Upper lobe of left lung (tissue), 6 donors: ENCODE measurements at regions not wholly inside any gene's neighbourhood (a gene's known extent, or its start where the extent isn't known, plus 50 kb on each side); places are given as distances from the start of the nearest gene placed in this dataset.

Experiments
- ATAC-seq, 2 donors: fragments of 200-7000 bp; cut with Tn5 transposase; one replicate each; pipeline ENCODE4 v1.9.1; 2022; ENCODE audit warnings: mild to moderate bottlenecking in 2 of 2, moderate library complexity in 2 of 2; ENCODE audit not compliant: low FRiP score in 2 of 2
- DNase-seq, 2 donors: peaks; one replicate each; pipeline ENCODE4 v3.0.0-alpha.2; 2019 to 2020
- H3K27ac ChIP-seq, 4 donors: fragments of 200-600 bp; sonication (generic); one replicate each; pipeline ENCODE4 v1.5.1; 2016 to 2019
- H3K27me3 ChIP-seq, 4 donors: fragments of 200-600 bp; sonication (generic); one replicate each; pipeline ENCODE4 v1.5.1; 2017 to 2019
- H3K36me3 ChIP-seq, 4 donors: fragments of 200-600 bp; sonication (generic); one replicate each; pipeline ENCODE4 v1.5.1; 2016 to 2019
- H3K4me1 ChIP-seq, 4 donors: fragments of 200-600 bp; sonication (generic); one replicate each; pipeline ENCODE4 v1.5.1; 2018 to 2019
- H3K4me3 ChIP-seq, 4 donors: fragments of 200-600 bp; sonication (generic); one replicate each; pipeline ENCODE4 v1.5.1; 2017 to 2019; ENCODE audit warnings: mild to moderate bottlenecking in 2 of 4, moderate library complexity in 1 of 4
- H3K9me3 ChIP-seq, 4 donors: fragments of 200-600 bp; sonication (generic); one replicate each; pipeline ENCODE4 v1.5.1; 2018 to 2019
- CTCF ChIP-seq, 6 experiments: fragments of 450-650 bp in 4 of 6; fragments of 200-600 bp in 2 of 6; sonication (generic) in 2 of 6; IDR thresholded peaks; one replicate each; pipeline ENCODE4 v1.5.1; 2016 to 2019; ENCODE audit warnings: antibody characterized with exemption in 6 of 6
- EP300 ChIP-seq, 4 donors: sonication (generic); formaldehyde crosslinking; IDR thresholded peaks; one replicate each; pipeline ENCODE4 v1.5.1; 2017; ENCODE audit warnings: antibody characterized with exemption in 4 of 4, control low read depth in 2 of 4
- POLR2A ChIP-seq, 4 donors: fragments of 450-650 bp; IDR thresholded peaks; one replicate each; pipeline ENCODE4 v1.5.1; 2016 to 2017; ENCODE audit warnings: antibody characterized with exemption in 4 of 4, mild to moderate bottlenecking in 2 of 4
- POLR2AphosphoS5 ChIP-seq, 2 donors: sonication (generic); formaldehyde crosslinking; IDR thresholded peaks; one replicate each; pipeline ENCODE4 v1.5.1; 2017; ENCODE audit warnings: antibody characterized with exemption in 2 of 2
- whole genome bisulfite sequencing, 2 donors: methylation state at CpG; one replicate each; pipeline ENCODE4 v1.1.5; 2017 to 2018; 5-methylcytosine and 5-hydroxymethylcytosine counted together
- donor health status: DM: no; HTN: no; CAD: no; lungs with moderate emphysema.
- donor health status: DM: no; HTN: yes; CAD: no; lungs with severe emphysema.

- Histone ChIP-seq H3K4me1 (no peaks in the 10 kb centered on the region), H3K4me3 (no peak overlapping the region), H3K9me3 (no peaks in the 10 kb centered on the region), H3K27me3 (no peaks in the 10 kb centered on the region), H3K36me3 (no peaks in the 10 kb centered on the region), H3K27ac (no peak overlapping the region)
- TF ChIP-seq EP300 (IDR thresholded peaks at IDR 0.05) (no peak), POLR2A (IDR thresholded peaks at IDR 0.05) (no peak), POLR2AphosphoS5 (IDR thresholded peaks at IDR 0.05) (no peak), CTCF (IDR thresholded peaks at IDR 0.05) (no peak)
- DNase-seq, result no peak
- 46 to 50% methylated on average over 4 of the region's 4 CpGs for WGBS, 2 donors
- peak; percentile 17 to 40 for ATAC-seq
Observed at GRCh38 chr13:105969761-105970160, 565.7 kb downstream of the EFNB2 start.

- H3K4me3 ChIP-seq, result no peak overlapping the region
- no peaks in the 10 kb centered on the region for H3K36me3 ChIP-seq
- ATAC-seq, result no peak
- H3K27ac ChIP-seq, result no peak overlapping the region
- DNase-seq, result no peak
- 76 to 83% methylated on average over 7 of the region's 7 CpGs for WGBS, 2 donors
- H3K9me3 ChIP-seq, result no peaks in the 10 kb centered on the region
- H3K4me1 ChIP-seq, result no peaks in the 10 kb centered on the region
- TF ChIP-seq CTCF (IDR thresholded peaks at IDR 0.05) (no peak), POLR2AphosphoS5 (IDR thresholded peaks at IDR 0.05) (no peak), EP300 (IDR thresholded peaks at IDR 0.05) (no peak), POLR2A (IDR thresholded peaks at IDR 0.05) (no peak)
- no peaks in the 10 kb centered on the region for H3K27me3 ChIP-seq
Observed at GRCh38 chr13:105965910-105966309, 569.6 kb downstream of the EFNB2 start.

- WGBS, 2 donors, result 94 to 96% methylated on average over 7 of the region's 7 CpGs
- Histone ChIP-seq H3K27ac (no peak overlapping the region), H3K9me3 (no peaks in the 10 kb centered on the region), H3K4me3 (no peak overlapping the region), H3K27me3 (no peaks in the 10 kb centered on the region), H3K36me3 (no peaks in the 10 kb centered on the region), H3K4me1 (no peaks in the 10 kb centered on the region)
- ATAC-seq, result no peak
- DNase-seq, result no peak
- no peak for TF ChIP-seq POLR2A (IDR thresholded peaks at IDR 0.05)
- no peak for TF ChIP-seq CTCF (IDR thresholded peaks at IDR 0.05)
- no peak for TF ChIP-seq POLR2AphosphoS5 (IDR thresholded peaks at IDR 0.05)
- TF ChIP-seq EP300 (IDR thresholded peaks at IDR 0.05), result no peak
Observed at GRCh38 chr13:105962080-105962479, 573.4 kb downstream of the EFNB2 start.

- 69 to 84% methylated on average over 5 of the region's 5 CpGs for WGBS, 2 donors
- Histone ChIP-seq H3K4me1 (no peaks in the 10 kb centered on the region), H3K4me3 (no peak overlapping the region), H3K36me3 (no peaks in the 10 kb centered on the region), H3K27me3 (no peaks in the 10 kb centered on the region), H3K9me3 (no peaks in the 10 kb centered on the region), H3K27ac (no peak overlapping the region)
- TF ChIP-seq POLR2A (IDR thresholded peaks at IDR 0.05) (no peak), EP300 (IDR thresholded peaks at IDR 0.05) (no peak), CTCF (IDR thresholded peaks at IDR 0.05) (no peak), POLR2AphosphoS5 (IDR thresholded peaks at IDR 0.05) (no peak)
- ATAC-seq (no peak), DNase-seq (no peak)
Observed at GRCh38 chr13:105961438-105961837, 574.0 kb downstream of the EFNB2 start.

DNA sequence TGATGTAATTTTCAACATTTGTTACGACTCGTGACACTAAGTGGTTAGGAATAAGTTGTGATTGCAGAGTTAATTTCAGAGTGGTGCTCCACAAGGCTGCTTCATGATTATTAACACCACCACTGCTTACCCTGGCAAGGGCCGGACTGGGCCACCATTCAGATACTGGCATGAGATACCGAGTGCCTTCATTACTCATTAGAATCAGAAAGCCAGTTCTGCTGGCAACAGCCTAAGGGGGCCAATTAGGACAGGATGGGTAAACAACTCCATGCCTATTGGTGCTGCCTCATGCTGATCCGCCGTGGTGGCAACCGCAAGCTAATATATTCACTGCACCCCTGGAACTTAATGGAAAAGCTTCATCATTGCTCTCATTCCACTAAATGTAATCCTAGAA lies 575.1 kb downstream of the EFNB2 start:
- 92 to 94% methylated on average over 7 of the region's 7 CpGs for WGBS, 2 donors
- no peaks in the 10 kb centered on the region for H3K4me1 ChIP-seq
- H3K27me3 ChIP-seq, result no peaks in the 10 kb centered on the region
- no peaks in the 10 kb centered on the region for H3K36me3 ChIP-seq
- H3K9me3 ChIP-seq, result no peaks in the 10 kb centered on the region
- DNase-seq (no peak), ATAC-seq (no peak)
- TF ChIP-seq POLR2A (IDR thresholded peaks at IDR 0.05) (no peak), EP300 (IDR thresholded peaks at IDR 0.05) (no peak), CTCF (IDR thresholded peaks at IDR 0.05) (no peak), POLR2AphosphoS5 (IDR thresholded peaks at IDR 0.05) (no peak)
- no peak overlapping the region for H3K27ac ChIP-seq
- no peak overlapping the region for H3K4me3 ChIP-seq
